CD4-positive, alpha-beta memory T cell (primary cell): ENCODE measurements at regions not wholly inside any gene's neighbourhood (a gene's known extent, or its start where the extent isn't known, plus 50 kb on each side); places are given as distances from the start of the nearest gene placed in this dataset.

ENCODE experiments used
- CTCF ChIA-PET: fragments of 350-600 bp; sonication (Branson Sonifier 250); formaldehyde crosslinking; loops from one replicate; lab custom pipeline; 2021; ENCODE audit warnings: inconsistent platforms; ENCODE audit not compliant: partially characterized antibody; lab: Charles Lee
- POLR2A ChIA-PET: fragments of 350-600 bp; sonication (Branson Sonifier 250); formaldehyde crosslinking; loops from one replicate; lab custom pipeline; 2021; ENCODE audit not compliant: partially characterized antibody; lab: Charles Lee
- DNase-seq, 5 donors: peaks; one replicate each; pipeline versions ENCODE4 v3.0.0 to v3.0.0-alpha.2; 2020 to 2022; ENCODE audit warnings: mixed read lengths in 1 of 5
- H3K27ac ChIP-seq: one replicate; pipeline ENCODE4 v1.7.0; 2013; ENCODE audit warnings: low read depth, low read length
- H3K27me3 ChIP-seq: 2 replicates; pipeline ENCODE4 v1.7.0; 2013; ENCODE audit warnings: mild to moderate bottlenecking, low read length, moderate library complexity; ENCODE audit not compliant: insufficient read depth
- H3K36me3 ChIP-seq: 2 replicates; pipeline ENCODE4 v1.7.0; 2013; ENCODE audit warnings: mild to moderate bottlenecking, low read length, moderate library complexity; ENCODE audit not compliant: insufficient read depth
- H3K4me1 ChIP-seq: 2 replicates; pipeline ENCODE4 v1.7.0; 2013; ENCODE audit warnings: mild to moderate bottlenecking, low read length, moderate library complexity; ENCODE audit not compliant: insufficient read depth
- H3K4me3 ChIP-seq, 2 donors: one replicate each; pipeline ENCODE4 v1.7.0; 2013; ENCODE audit warnings: low read length in 2 of 2, mild to moderate bottlenecking in 1 of 2
- H3K9me3 ChIP-seq, 2 donors: one replicate each; pipeline ENCODE4 v1.7.0; 2013; ENCODE audit warnings: low read length in 2 of 2, control low read depth in 1 of 2; ENCODE audit not compliant: control insufficient read depth in 1 of 2
- H3K27ac Mint-ChIP-seq, 7 donors: one replicate each; pipeline ENCODE4 v1.8.0; 2020 to 2021; ENCODE audit warnings: mixed read lengths in 7 of 7, mild to moderate bottlenecking in 6 of 7, inconsistent platforms in 3 of 7, moderate library complexity in 3 of 7
- H3K27me3 Mint-ChIP-seq, 2 donors: one replicate each; pipeline ENCODE4 v1.8.0; 2020 to 2021; ENCODE audit warnings: mixed read lengths in 2 of 2
- H3K36me3 Mint-ChIP-seq, 2 donors: one replicate each; pipeline ENCODE4 v1.8.0; 2020 to 2021; ENCODE audit warnings: mixed read lengths in 2 of 2, inconsistent platforms in 1 of 2, mild to moderate bottlenecking in 1 of 2
- H3K4me1 Mint-ChIP-seq, 4 donors: one replicate each; pipeline ENCODE4 v1.8.0; 2020 to 2021; ENCODE audit warnings: mixed read lengths in 4 of 4, mild to moderate bottlenecking in 1 of 4
- H3K4me3 Mint-ChIP-seq, 8 donors: one replicate each; pipeline ENCODE4 v1.8.0; 2020 to 2021; ENCODE audit warnings: mixed read lengths in 8 of 8, mild to moderate bottlenecking in 7 of 8, moderate library complexity in 6 of 8, inconsistent platforms in 3 of 8
- H3K9me3 Mint-ChIP-seq, 8 donors: one replicate each; pipeline ENCODE4 v1.8.0; 2020 to 2021; ENCODE audit warnings: mixed read lengths in 8 of 8, mild to moderate bottlenecking in 5 of 8, inconsistent platforms in 3 of 8, moderate library complexity in 1 of 8
- intact Hi-C: fragments of 100-400 bp; cut with micrococcal nuclease; formaldehyde crosslinking; loops from one replicate; pipeline ENCODE4 v1.15.1; 2023

DNA sequence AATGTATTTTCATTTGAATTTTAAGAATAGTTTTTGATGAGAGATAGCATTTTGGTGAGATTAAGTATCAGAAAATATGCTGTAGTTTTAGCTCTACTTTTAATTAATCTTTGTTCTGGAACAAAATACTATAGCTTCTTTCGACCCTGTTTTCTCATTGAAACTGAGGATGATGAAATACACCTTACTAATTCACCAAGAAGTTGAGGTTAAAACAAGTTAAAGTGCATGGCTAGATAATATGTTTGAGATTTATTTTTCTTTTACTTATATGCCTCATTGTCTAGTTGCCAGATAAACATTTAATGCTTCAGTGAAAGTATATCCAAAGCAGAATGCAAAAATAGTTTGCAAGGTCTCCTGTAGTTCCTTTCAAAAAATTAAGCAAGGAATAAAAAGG lies 140.1 kb upstream of the KCNN2 start:
- Mint-ChIP-seq H3K9me3 (peaks cover 0 to 16% (median 9%) of the 10 kb centered on the region in 8 donors), H3K4me1 (no peaks in the 10 kb centered on the region), H3K27ac (no peak overlapping the region), H3K4me3 (no peak overlapping the region), H3K36me3 (no peaks in the 10 kb centered on the region), H3K27me3 (no peaks in the 10 kb centered on the region)
- Histone ChIP-seq H3K4me1 (no peaks in the 10 kb centered on the region), H3K27me3 (no peaks in the 10 kb centered on the region), H3K4me3 (no peak overlapping the region), H3K9me3 (no peaks in the 10 kb centered on the region), H3K36me3 (no peaks in the 10 kb centered on the region), H3K27ac (no peak overlapping the region)
- intact Hi-C loops: no loop called here
- DNase-seq: no peak
- ChIA-PET CTCF (no interaction called here), POLR2A (no interaction called here)

DNA sequence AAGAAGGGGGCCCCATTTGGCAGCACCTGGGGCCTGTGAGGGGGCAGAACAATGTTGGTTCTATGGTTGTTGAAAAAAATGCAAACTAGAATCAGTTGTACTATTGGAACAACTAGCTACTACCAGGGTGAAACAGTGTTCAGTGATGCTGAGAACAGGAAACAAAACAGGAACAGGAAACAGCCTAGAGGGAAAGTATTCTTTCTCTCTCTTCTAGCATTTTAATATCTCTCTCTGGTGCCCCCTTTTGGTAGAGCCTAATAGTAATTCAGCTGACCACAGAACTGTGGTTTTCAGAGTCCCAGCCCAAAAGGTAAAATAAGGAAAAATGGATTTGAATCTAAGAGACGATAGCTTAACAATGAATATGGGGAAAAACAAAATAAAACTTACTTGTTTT lies 138.0 kb upstream of the KCNN2 start:
- intact Hi-C loops: no loop called here
- H3K27me3 Mint-ChIP-seq: no peaks in the 10 kb centered on the region
- H3K27ac Mint-ChIP-seq: no peak overlapping the region
- POLR2A ChIA-PET: no interaction called here
- no peaks in the 10 kb centered on the region for H3K9me3 ChIP-seq
- H3K36me3 Mint-ChIP-seq: no peaks in the 10 kb centered on the region
- no peak overlapping the region for H3K4me3 Mint-ChIP-seq
- H3K4me1 Mint-ChIP-seq: no peaks in the 10 kb centered on the region
- peaks cover 0 to 14% (median 4%) of the 10 kb centered on the region in 8 donors for H3K9me3 Mint-ChIP-seq
- H3K27me3 ChIP-seq: no peaks in the 10 kb centered on the region
- H3K4me3 ChIP-seq: no peak overlapping the region
- CTCF ChIA-PET: no interaction called here
- H3K27ac ChIP-seq: no peak overlapping the region
- DNase-seq: no peak
- no peaks in the 10 kb centered on the region for H3K4me1 ChIP-seq
- no peaks in the 10 kb centered on the region for H3K36me3 ChIP-seq

DNA sequence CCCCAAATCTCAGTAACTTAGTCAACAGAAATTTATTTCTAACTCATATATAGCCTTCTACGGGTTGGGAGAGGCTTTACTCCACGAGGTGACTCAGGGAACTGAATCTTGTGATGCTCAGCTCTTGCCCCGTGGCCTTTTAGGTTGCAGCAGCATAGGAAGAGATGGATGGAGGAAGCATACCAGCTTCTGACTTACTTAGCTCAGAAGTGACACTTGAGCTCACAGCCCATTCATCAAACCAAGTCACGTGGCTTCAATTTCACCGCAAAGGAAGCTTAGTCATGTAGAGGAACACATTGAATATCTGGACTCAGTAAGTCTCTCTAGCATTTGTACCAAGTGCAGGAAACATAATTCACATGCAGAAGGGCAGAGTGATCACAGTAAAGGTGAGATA lies 124.1 kb upstream of the KCNN2 start:
- no peaks in the 10 kb centered on the region for H3K36me3 ChIP-seq
- ChIA-PET CTCF (no interaction called here), POLR2A (no interaction called here)
- H3K27ac Mint-ChIP-seq: no peak overlapping the region
- no peaks in the 10 kb centered on the region for H3K4me1 ChIP-seq
- H3K27me3 ChIP-seq: no peaks in the 10 kb centered on the region
- H3K9me3 Mint-ChIP-seq: peaks cover 0 to 6% (median 4%) of the 10 kb centered on the region in 8 donors
- no peak overlapping the region for H3K4me3 ChIP-seq
- no peak overlapping the region for H3K27ac ChIP-seq
- DNase-seq: no peak
- no peaks in the 10 kb centered on the region for H3K27me3 Mint-ChIP-seq
- H3K36me3 Mint-ChIP-seq: no peaks in the 10 kb centered on the region
- no peak overlapping the region for H3K4me3 Mint-ChIP-seq
- no peaks in the 10 kb centered on the region for H3K9me3 ChIP-seq
- intact Hi-C loops: no loop called here
- no peaks in the 10 kb centered on the region for H3K4me1 Mint-ChIP-seq

DNA sequence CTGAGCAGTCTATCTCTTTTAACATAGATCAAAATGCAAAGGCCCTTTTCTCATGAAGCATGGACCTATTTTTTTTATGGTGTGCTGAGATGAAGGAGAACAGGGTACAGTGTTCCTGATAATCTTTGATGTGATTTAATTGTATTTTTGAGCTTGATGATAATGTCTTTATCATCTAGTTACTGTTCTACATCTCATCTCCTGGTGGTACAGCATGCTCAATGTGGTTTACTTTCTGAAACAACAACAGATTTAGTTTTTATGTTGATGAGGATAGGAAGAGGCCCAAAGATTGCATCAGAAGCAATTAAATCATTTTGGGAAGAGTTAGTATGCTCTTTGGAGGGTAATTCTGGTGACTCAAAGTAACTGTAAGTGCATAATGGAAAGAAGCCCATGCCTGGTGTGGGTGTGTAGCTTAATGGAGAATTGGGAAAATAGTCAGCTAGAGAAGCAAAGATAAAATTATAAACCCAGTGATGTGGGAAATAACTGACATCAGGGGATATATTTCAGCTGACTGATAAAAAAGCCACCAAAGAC lies 123.0 kb upstream of the KCNN2 start:
- Mint-ChIP-seq H3K9me3 (peaks cover 0 to 6% (median 1%) of the 10 kb centered on the region in 8 donors), H3K4me3 (no peak overlapping the region), H3K4me1 (no peaks in the 10 kb centered on the region), H3K27me3 (no peaks in the 10 kb centered on the region), H3K36me3 (no peaks in the 10 kb centered on the region), H3K27ac (no peak overlapping the region)
- CTCF ChIA-PET: no interaction called here
- Histone ChIP-seq H3K36me3 (no peaks in the 10 kb centered on the region), H3K27me3 (no peaks in the 10 kb centered on the region), H3K9me3 (no peaks in the 10 kb centered on the region), H3K4me1 (no peaks in the 10 kb centered on the region), H3K4me3 (no peak overlapping the region), H3K27ac (no peak overlapping the region)
- POLR2A ChIA-PET: no interaction called here
- DNase-seq: no peak
- intact Hi-C loops: no loop called here

DNA sequence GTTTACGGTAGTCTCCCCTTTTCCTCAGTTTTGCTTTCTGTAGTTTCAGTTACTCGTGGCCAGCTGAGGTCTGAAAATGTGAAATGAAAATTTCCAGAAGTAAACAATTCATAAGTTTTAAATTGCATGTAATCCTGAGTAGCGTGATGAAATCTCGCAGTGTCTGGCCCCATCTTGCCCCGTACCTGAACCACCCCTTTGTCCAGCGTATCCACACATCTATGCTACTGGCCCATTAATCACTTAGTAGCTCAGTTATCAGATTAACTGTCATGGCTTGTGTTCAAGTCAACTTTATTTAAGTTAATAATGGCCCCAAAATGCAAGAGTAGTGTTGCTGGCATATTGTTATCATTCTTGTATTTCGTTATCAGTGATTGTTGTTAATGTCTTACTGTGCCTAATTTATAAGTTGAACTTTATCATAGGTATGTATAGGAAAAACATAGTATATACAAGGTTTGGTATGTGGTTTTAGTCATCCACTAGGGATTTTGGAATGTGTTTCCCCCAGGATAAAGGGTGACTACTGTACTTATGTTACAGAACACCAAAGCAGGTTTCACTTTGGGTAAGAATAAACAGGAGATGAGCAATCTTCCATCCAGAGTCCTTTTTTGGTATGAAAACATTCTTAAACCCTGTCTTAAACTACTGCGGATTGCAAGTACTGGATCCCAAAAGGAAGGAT lies 118.4 kb upstream of the KCNN2 start:
- no peak overlapping the region for H3K4me3 ChIP-seq
- Mint-ChIP-seq H3K9me3 (peaks cover 0 to 4% (median 0%) of the 10 kb centered on the region in 8 donors), H3K27ac (no peak overlapping the region), H3K36me3 (no peaks in the 10 kb centered on the region), H3K4me1 (no peaks in the 10 kb centered on the region), H3K4me3 (no peak overlapping the region), H3K27me3 (no peaks in the 10 kb centered on the region)
- no peak for DNase-seq
- no peaks in the 10 kb centered on the region for H3K4me1 ChIP-seq
- intact Hi-C loops: no loop called here
- H3K27me3 ChIP-seq: no peaks in the 10 kb centered on the region
- H3K36me3 ChIP-seq: no peaks in the 10 kb centered on the region
- no peak overlapping the region for H3K27ac ChIP-seq
- CTCF ChIA-PET: no interaction called here
- no peaks in the 10 kb centered on the region for H3K9me3 ChIP-seq
- POLR2A ChIA-PET: no interaction called here

DNA sequence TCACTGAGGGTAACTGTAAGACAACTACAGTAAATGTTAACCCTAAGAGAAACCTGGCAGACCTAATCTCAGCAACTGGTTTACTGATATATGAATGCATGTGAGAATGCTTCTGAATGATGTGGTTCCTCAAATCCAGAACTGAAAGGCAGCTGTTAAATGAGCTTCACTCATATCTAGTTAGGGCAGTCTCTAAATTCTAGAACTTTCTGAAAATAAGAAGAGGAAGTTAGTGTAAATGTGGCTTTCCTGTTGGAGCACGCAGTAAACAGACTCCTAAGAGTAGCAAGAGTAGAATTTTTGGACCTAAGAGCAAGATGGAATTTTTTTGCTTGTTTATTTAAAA lies 117.9 kb upstream of the KCNN2 start:
- Mint-ChIP-seq H3K4me3 (no peak overlapping the region), H3K36me3 (no peaks in the 10 kb centered on the region), H3K27me3 (no peaks in the 10 kb centered on the region), H3K9me3 (peaks cover 0 to 4% (median 0%) of the 10 kb centered on the region in 8 donors), H3K27ac (no peak overlapping the region), H3K4me1 (no peaks in the 10 kb centered on the region)
- intact Hi-C loops: no loop called here
- ChIA-PET POLR2A (no interaction called here), CTCF (no interaction called here)
- DNase-seq: no peak
- H3K4me1 ChIP-seq: no peaks in the 10 kb centered on the region
- H3K27ac ChIP-seq: no peak overlapping the region
- no peaks in the 10 kb centered on the region for H3K9me3 ChIP-seq
- no peak overlapping the region for H3K4me3 ChIP-seq
- no peaks in the 10 kb centered on the region for H3K36me3 ChIP-seq
- H3K27me3 ChIP-seq: no peaks in the 10 kb centered on the region

DNA sequence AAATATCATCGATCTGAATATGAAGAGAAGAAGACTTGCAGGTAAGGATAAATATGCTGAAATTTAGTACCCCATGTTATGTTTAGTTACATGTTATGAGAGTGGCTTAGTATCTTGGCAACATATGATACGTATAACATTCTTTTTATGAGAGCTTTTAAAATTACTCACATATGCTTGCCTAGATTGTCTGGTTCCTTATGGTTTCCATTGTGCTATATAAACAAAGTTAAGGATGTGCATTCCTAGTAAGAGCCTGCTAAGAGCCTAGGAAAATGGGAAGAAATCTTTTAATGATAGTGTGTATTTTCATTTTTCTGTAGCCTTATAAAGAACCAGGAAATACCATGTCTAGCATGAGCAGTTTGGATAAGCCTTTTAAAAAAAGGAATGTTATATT lies 112.0 kb upstream of the KCNN2 start:
- no peaks in the 10 kb centered on the region for H3K36me3 ChIP-seq
- no peak for DNase-seq
- Mint-ChIP-seq H3K9me3 (peaks cover 0 to 4% (median 0%) of the 10 kb centered on the region in 8 donors), H3K4me3 (no peak overlapping the region), H3K27me3 (no peaks in the 10 kb centered on the region), H3K27ac (no peak overlapping the region), H3K36me3 (no peaks in the 10 kb centered on the region), H3K4me1 (no peaks in the 10 kb centered on the region)
- intact Hi-C loops: no loop called here
- H3K27me3 ChIP-seq: no peaks in the 10 kb centered on the region
- POLR2A ChIA-PET: no interaction called here
- H3K9me3 ChIP-seq: no peaks in the 10 kb centered on the region
- no peak overlapping the region for H3K4me3 ChIP-seq
- no peaks in the 10 kb centered on the region for H3K4me1 ChIP-seq
- no peak overlapping the region for H3K27ac ChIP-seq
- CTCF ChIA-PET: no interaction called here
